ENCODE measurements at regions not wholly inside any gene's neighbourhood (a gene's known extent, or its start where the extent isn't known, plus 50 kb on each side); places are given as distances from the start of the nearest gene placed in this dataset.

GRCh38 chr3:43867436-43868072 lies 176.8 kb downstream of the ABHD5 start:
- DNase-seq: no peak

- no peak for DNase-seq
These were observed 178.8 kb downstream of the ABHD5 start for GRCh38 chr3:43869491-43869890.

GRCh38 chr3:43870120-43870519 lies 179.4 kb downstream of the ABHD5 start:
- DNase-seq: no peak

GRCh38 chr3:43870844-43871626 lies 180.3 kb downstream of the ABHD5 start:
- DNase-seq: no peak

- DNase-seq: no peak
These were observed 181.0 kb downstream of the ABHD5 start for GRCh38 chr3:43871627-43872245.

GRCh38 chr3:43872301-43872700 lies 181.6 kb downstream of the ABHD5 start:
- no peak for DNase-seq

GRCh38 chr3:43872901-43873300 lies 182.2 kb downstream of the ABHD5 start:
- DNase-seq: no peak

GRCh38 chr3:43873723-43874122 lies 183.0 kb downstream of the ABHD5 start:
- DNase-seq: no peak

GRCh38 chr3:43874290-43874689 lies 183.6 kb downstream of the ABHD5 start:
- DNase-seq: no peak

GRCh38 chr3:43874731-43875130 lies 184.0 kb downstream of the ABHD5 start:
- DNase-seq: no peak

- no peak for DNase-seq
These were observed 185.9 kb downstream of the ABHD5 start for GRCh38 chr3:43876648-43877047.

GRCh38 chr3:43879166-43879565 lies 188.4 kb downstream of the ABHD5 start:
- DNase-seq: no peak

GRCh38 chr3:43882976-43883680 lies 192.4 kb downstream of the ABHD5 start:
- DNase-seq: no peak

- no peak for DNase-seq
These were observed 193.1 kb downstream of the ABHD5 start for GRCh38 chr3:43883729-43884396.

- DNase-seq: no peak
These were observed 193.8 kb downstream of the ABHD5 start for GRCh38 chr3:43884581-43884980.

- no peak for DNase-seq
These were observed 195.3 kb downstream of the ABHD5 start for GRCh38 chr3:43885908-43886618.

GRCh38 chr3:43892061-43892460 lies 201.3 kb downstream of the ABHD5 start:
- DNase-seq: no peak

- DNase-seq: no peak
These were observed 201.8 kb downstream of the ABHD5 start for GRCh38 chr3:43892526-43892925.

- no peak for DNase-seq
These were observed 203.0 kb downstream of the ABHD5 start for GRCh38 chr3:43893727-43894126.

GRCh38 chr3:43894176-43895049 lies 203.7 kb downstream of the ABHD5 start:
- peak; percentile 32 for DNase-seq

GRCh38 chr3:43895573-43895972 lies 204.8 kb downstream of the ABHD5 start:
- no peak for DNase-seq

Data from stimulated activated CD4-positive, alpha-beta T cell treated with anti-CD3 and anti-CD28 coated beads, Interleukin-4, amount 100 ng/mL, for 24 hours (primary cell).